HAP-1 (cell line): ENCODE measurements at regions not wholly inside any gene's neighbourhood (a gene's known extent, or its start where the extent isn't known, plus 50 kb on each side); places are given as distances from the start of the nearest gene placed in this dataset.
"Not testable (repeated sequence)": the region's sequence is repeated elsewhere in the genome, so short reads cannot be mapped to it uniquely, and the experiment has no call there.

ENCODE experiments used
- DNase-seq, 2 experiments: peaks; one replicate each; pipeline ENCODE4 v3.0.0-alpha.2; 2016 to 2020; ENCODE audit warnings: low spot score in 2 of 2
- H3K27me3 ChIP-seq: fragments of 250-450 bp; sonication (Bioruptor Pico); 2 replicates; pipeline ENCODE4 v1.5.1; 2020; ENCODE audit warnings: low read depth, mild to moderate bottlenecking, moderate library complexity
- H3K36me3 ChIP-seq: fragments of 250-450 bp; sonication (Bioruptor Pico); replicated peaks from 2 replicates; pipeline ENCODE4 v1.5.1; 2020; ENCODE audit warnings: mild to moderate bottlenecking
- H3K4me1 ChIP-seq: fragments of 250-450 bp; sonication (Bioruptor Pico); 2 replicates; pipeline ENCODE4 v1.5.1; 2020; ENCODE audit warnings: mild to moderate bottlenecking
- H3K4me3 ChIP-seq: fragments of 250-450 bp; sonication (Bioruptor Pico); 2 replicates; pipeline ENCODE4 v1.5.1; 2020; ENCODE audit warnings: mild to moderate bottlenecking, moderate library complexity
- H3K9me3 ChIP-seq: fragments of 250-450 bp; sonication (Bioruptor Pico); 2 replicates; pipeline ENCODE4 v1.5.1; 2020; ENCODE audit warnings: mild to moderate bottlenecking, moderate library complexity
- in situ Hi-C: fragments of 300-500 bp; cut with MboI; formaldehyde crosslinking; loops from 3 replicates; pipeline ENCODE4 v1.14.3; 2020; ENCODE audit warnings: low sequenced_read_pairs, inconsistent platforms, mixed read lengths

DNA sequence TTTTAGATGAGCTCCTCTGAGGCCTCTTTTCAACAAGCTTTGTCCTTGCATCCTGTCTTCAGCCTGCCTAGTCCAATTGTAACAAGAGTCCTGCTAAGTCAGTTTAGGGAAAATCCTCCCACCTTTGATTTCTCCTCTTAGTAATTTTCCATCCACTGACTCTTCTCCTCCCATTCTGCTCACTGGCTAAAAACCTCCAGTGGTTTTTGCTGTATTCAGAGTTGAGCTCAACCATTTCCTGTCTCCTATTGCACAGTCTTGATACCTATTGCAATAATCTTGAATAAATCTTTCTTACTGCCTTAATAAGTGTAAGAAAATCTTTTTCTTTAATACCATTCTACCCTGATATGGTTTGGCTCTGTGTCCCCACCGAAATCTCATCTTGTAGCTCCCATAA is 117.8 kb upstream of the ENPP6 start:
- no peaks in the 10 kb centered on the region for H3K4me1 ChIP-seq

DNA sequence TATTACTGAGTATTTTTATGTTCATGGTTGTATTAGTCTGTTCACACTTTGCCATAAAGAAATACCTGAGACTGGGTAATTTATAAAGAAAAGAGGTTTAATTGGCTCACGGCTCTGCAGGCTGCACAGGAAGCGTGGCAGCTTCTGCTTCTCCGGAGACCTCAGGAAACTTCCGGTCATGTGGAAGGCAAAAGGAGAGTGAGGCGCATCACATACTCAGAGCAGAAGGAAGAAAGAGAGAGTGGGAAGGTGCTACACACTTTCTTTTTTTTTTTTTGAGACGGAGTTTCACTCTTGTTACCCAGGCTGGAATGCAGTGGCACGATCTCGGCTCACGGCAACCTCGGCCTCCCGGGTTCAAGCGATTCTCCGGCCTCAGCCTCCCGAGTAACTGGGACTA is 115.8 kb upstream of the ENPP6 start:
- H3K27me3 ChIP-seq, DNase-seq, H3K4me3 ChIP-seq, in situ Hi-C loops, H3K9me3 ChIP-seq, H3K36me3 ChIP-seq, H3K4me1 ChIP-seq: not testable (repeated sequence)

More for the DNA sequence above, 117.8 kb upstream of the ENPP6 start:
- H3K4me3 ChIP-seq: no peak overlapping the region
- DNase-seq: no peak
- H3K27me3 ChIP-seq: no peaks in the 10 kb centered on the region
- peaks cover 3% of the 10 kb centered on the region; the same call in 1 of the 2 replicates for H3K9me3 ChIP-seq
- H3K36me3 ChIP-seq: no peaks in the 10 kb centered on the region
- in situ Hi-C loops: no loop called here

DNA sequence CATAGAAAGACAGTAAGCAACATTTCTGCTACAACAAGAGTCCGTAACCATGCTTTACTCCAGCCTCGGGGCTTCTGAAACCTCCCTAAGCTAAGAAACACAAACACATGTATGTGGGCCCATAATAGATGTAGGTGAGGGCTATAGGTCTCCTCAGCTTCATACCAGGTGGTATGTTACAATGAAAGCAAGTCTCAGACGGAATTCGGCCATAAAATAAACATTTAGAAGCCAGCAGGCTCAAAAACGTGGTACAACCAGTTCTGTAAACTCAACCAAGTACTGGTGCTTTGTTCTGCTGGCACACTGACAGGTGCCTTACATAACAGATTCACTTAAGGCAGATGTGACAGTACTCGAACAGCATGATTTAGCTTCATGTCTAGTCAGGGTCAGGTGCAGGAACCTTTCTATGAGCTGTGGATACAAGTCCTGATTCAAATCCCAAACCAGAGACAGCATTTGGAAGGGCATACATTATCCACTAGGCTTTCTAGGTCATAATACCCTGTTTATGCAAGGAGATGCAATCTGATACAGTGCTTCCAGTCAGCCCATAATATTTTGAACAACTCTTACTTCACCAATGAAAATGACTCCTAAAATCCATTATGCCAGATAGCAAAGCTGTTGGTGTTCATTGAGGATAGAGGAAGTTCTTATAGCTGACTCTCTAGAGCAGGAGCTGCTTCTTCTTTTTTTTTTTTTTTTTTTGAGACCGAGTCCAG is 113.8 kb upstream of the ENPP6 start:
- Histone ChIP-seq H3K27me3 (no peaks in the 10 kb centered on the region), H3K4me3 (no peak overlapping the region), H3K9me3 (no peaks in the 10 kb centered on the region), H3K4me1 (no peaks in the 10 kb centered on the region), H3K36me3 (no peaks in the 10 kb centered on the region)
- no peak for DNase-seq
- in situ Hi-C loops: no loop called here

DNA sequence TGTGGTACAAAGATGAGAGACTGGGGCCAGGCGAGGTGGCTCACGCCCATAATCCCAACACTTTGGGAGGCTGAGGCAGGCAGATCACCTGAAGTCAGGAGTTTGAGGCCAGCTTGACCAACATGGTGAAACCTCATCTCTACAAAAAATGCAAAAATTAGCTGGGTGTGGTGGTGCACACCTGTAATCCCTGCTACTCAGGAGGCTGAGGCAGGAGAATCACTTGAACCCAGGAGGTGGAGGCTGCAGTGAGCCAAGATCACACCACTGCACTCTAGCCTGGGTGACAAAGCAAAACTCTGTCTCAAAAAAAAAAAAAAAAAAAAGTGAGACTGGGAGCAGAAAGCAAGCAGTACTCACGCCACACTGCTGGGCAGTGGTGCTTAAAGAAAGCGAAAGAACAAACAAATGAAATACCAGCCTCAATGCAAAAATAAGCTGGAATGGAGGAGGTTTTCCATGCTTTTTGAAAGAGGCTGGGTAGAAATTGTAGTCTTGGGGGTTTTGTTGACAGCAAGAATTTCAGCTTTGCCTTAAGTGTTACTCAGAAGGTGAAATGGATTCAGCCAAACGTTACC is 112.9 kb upstream of the ENPP6 start:
- H3K4me1 ChIP-seq, H3K9me3 ChIP-seq, H3K36me3 ChIP-seq, H3K27me3 ChIP-seq, DNase-seq, in situ Hi-C loops, H3K4me3 ChIP-seq: not testable (repeated sequence)

DNA sequence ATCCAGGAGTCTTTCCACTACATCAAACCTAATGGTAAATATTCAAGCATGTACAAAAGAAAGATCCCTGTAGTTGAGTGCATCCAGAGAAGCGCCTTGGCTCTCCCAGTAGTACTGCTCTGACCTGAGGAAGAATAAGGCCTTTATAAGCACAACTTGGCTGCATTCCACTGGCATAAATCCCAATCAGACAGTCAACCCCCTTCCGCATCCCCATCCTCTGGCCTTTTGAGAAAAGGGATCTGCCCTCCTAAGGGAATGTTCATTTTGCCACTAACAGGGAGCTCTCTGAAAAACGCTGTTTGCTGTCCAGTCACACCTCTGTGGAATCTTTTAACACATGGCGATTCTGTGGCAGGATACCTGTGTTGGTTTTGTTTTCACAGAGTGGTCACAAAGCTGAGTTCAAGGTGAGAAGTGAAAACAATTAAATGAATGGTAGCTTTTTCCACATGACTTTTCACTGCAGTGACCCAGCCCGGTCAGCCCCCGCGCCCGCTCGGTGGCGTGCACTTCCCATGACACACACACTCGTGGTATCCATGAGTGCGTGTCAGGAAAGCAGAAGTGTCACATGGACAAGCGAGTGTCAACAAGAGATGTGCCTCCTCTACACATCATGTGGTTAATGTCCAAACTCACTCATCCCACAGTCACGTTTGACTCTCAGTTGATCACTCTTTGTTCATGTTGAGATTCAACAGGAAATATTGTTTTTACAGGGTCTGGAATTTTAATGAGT is 112.2 kb upstream of the ENPP6 start:
- no peak overlapping the region for H3K4me3 ChIP-seq
- H3K4me1 ChIP-seq: no peaks in the 10 kb centered on the region
- in situ Hi-C loops: no loop called here
- H3K36me3 ChIP-seq: no peaks in the 10 kb centered on the region
- H3K27me3 ChIP-seq: no peaks in the 10 kb centered on the region
- DNase-seq: no peak
- H3K9me3 ChIP-seq: no peaks in the 10 kb centered on the region

DNA sequence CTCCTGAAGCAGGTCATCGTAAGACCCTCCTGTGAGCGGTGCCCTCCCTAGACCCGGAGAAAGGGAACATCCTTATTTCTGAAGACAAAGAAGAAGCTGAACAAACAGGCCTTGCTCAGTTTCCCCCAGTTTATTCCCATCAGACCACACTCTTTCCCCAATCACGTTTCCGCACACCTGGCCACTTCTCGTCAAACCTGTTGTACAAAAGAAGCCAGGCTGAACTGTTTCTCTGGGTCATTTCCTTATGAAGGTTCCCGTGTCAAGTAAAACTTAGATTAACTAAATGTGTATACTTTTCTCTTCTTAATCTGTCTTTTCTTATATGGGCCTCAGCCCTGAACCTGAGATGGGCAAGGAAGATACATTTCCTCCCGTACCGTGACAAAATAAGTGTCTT is 111.6 kb upstream of the ENPP6 start:
- no peaks in the 10 kb centered on the region for H3K27me3 ChIP-seq
- no peaks in the 10 kb centered on the region for H3K36me3 ChIP-seq
- no peak overlapping the region for H3K4me3 ChIP-seq
- no peak for DNase-seq
- no peaks in the 10 kb centered on the region for H3K4me1 ChIP-seq
- H3K9me3 ChIP-seq: no peaks in the 10 kb centered on the region
- in situ Hi-C loops: no loop called here

DNA sequence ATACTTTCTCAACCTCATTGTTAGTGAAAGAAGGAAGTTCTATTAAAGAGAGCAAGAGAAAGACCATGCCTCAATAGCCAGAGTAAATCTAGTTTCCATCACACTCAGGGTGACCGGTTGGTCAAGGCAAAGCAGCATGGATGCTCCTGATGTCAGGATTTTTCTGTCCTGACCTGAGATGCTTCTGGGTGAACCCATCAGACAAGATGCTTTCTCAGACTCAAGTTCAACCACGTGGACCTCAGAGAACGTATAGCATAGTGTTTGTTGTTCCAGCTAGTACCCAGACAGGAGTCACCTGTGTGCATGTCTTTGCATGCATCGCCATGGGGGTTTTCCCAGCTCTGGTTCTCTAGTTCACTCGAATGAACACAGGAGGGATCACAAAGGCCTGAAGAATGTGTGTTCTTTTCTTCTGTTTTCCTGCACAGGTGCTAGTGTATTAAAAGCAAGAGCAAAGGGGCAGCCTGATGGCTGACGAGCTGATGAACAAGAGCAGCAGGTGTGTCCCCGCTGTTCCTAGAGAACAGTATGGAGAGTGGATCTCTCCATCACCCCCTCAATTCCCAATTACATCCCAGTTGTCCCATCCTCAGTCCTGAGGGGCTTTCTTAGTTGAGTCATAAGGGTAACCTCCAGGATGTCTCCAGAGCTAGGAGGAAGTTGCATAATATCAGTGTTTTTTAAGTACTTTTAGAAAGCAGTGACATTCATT is 110.5 kb upstream of the ENPP6 start:
- Histone ChIP-seq H3K36me3 (no peaks in the 10 kb centered on the region), H3K9me3 (no peaks in the 10 kb centered on the region), H3K27me3 (no peaks in the 10 kb centered on the region), H3K4me3 (no peak overlapping the region), H3K4me1 (no peaks in the 10 kb centered on the region)
- in situ Hi-C loops: no loop called here
- DNase-seq: no peak

DNA sequence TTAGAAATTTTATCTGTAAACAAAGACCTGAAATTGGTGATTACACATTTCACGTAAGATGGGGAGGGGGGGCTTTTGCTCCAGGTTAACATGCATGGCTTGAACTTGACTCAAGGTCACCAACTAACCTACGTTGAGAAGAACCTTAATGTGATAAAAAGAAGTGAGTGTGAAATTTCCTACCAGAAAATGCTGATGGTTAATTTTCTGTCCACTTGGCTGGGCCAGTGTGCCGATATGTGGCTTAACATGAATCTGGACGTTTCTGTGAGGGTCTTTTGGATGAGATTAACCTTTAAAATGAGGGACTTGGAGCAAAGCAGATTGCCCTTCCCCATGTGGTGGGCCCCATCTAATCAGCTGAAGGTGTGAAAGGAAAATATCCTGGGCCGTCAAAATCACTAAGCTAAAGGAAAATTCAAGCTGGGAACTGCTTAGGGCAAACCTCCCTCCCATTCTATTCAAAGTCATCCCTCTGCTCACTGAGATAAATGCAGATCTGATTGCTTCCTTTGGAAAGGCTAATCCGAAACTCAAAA is 107.3 kb upstream of the ENPP6 start:
- no peak for DNase-seq
- H3K4me1 ChIP-seq: no peaks in the 10 kb centered on the region
- H3K4me3 ChIP-seq: no peak overlapping the region
- no peaks in the 10 kb centered on the region for H3K27me3 ChIP-seq
- in situ Hi-C loops: no loop called here
- H3K9me3 ChIP-seq: no peaks in the 10 kb centered on the region
- no peaks in the 10 kb centered on the region for H3K36me3 ChIP-seq

DNA sequence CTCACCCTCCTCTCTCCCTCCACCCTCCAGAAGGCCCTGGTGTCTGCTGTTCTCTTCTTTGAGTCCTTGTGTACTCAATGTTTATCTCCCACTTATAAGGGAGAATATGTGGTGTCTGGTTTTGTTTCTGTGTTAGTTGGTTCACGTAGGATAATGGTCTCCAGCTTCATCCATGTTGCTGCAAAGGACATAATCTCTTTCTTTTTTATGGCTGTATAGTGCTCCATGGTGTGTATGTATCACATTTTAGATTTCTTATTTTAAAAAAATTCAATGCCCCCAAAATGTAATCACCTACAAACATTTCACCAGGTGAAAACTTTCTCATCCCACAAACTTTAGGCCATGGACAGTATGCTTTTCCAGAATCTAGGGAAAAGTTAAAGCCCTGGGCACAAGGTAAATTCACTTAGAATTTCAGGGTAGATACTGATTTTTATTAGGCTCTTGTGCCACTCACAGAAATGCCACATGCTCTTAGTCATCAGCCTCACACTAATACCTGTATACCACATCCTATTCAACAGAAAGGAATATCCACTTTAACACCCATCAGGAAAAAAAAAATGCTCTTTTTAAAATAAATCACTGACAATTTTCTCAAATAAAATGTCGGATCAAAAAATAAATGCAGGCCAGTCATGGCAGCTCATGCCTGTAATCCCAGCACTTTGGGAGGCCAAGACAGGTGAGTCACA is 104.8 kb upstream of the ENPP6 start:
- no peaks in the 10 kb centered on the region for H3K36me3 ChIP-seq
- H3K27me3 ChIP-seq: no peaks in the 10 kb centered on the region
- in situ Hi-C loops: no loop called here
- H3K9me3 ChIP-seq: no peaks in the 10 kb centered on the region
- H3K4me1 ChIP-seq: no peaks in the 10 kb centered on the region
- no peak overlapping the region for H3K4me3 ChIP-seq
- no peak for DNase-seq

DNA sequence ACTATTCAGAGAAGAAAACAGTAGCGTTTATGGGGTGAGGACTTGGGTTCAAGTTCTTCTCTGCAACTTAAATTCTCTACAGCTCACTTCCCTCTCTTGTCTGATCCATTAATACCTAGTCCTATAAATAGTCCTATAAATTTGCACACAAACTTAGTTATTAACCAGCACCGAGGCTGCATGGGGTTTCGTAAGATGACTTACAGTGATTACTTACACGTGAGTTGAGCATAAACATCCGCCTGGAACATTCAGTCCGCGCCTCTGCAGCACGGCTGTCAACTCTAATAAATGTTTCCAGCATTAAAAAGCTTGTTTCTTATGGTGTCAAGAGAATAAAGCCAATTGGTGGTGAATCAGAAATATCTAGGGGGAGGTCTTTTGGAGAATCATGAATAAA is 103.0 kb upstream of the ENPP6 start:
- no peak overlapping the region for H3K4me3 ChIP-seq
- no peaks in the 10 kb centered on the region for H3K36me3 ChIP-seq
- H3K27me3 ChIP-seq: no peaks in the 10 kb centered on the region
- H3K4me1 ChIP-seq: no peaks in the 10 kb centered on the region
- in situ Hi-C loops: no loop called here
- H3K9me3 ChIP-seq: no peaks in the 10 kb centered on the region
- DNase-seq: no peak

DNA sequence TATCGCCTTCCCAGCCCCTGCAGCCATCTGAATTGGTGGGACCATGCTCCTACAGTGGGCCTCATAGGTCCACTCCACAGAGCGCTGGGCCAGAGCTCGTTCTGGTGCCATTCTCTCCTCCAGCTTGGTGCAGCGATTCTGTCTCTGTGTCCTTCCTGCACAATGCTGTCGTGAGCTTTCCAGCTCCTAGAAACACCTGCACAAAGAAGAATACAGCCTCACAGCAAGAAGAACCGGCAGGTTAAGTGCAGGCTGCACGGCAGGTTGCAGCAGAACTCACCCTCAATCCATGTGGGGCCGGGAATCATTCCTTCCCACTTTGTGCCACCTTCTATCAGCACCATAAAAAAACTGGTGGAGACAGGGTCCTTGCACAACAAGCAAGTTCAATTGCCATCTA is 101.2 kb upstream of the ENPP6 start:
- no peaks in the 10 kb centered on the region for H3K4me1 ChIP-seq
- no peak for DNase-seq
- no peaks in the 10 kb centered on the region for H3K9me3 ChIP-seq
- in situ Hi-C loops: no loop called here
- H3K36me3 ChIP-seq: no peaks in the 10 kb centered on the region
- H3K27me3 ChIP-seq: no peaks in the 10 kb centered on the region
- no peak overlapping the region for H3K4me3 ChIP-seq

DNA sequence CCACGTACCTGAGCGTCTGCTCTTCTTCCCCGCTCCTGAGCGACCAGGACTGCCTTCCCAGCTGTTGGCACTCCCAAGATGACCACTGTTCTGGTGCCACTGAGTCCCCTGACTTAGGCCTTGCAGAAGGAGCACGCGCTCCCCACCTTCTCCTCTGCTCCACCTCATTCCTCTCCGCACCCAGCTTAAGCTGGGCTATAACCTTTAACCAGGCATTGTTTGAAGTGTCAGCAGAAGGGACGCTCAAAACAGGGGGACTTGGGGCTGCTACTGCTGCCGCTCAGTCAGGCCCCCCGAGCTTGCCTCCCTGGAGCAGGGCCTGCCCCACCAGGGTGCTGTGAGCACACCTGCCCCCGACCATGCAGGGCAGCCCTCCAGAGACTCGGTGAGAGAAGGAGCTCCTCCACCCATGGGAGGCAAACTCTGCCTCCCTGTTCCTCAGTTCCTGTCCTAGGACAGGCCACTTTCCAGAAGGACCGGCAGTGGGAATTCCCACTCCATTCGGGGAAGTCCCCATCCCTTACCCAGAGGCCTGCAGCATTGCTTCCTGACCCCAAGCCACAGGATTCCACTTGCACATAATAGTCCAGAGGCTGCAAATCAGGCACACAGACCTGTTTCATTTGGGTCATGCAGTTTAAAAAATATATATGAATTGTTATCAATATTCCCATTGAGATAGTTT is 99.7 kb upstream of the ENPP6 start:
- H3K4me1 ChIP-seq: no peaks in the 10 kb centered on the region
- no peak for DNase-seq

DNA sequence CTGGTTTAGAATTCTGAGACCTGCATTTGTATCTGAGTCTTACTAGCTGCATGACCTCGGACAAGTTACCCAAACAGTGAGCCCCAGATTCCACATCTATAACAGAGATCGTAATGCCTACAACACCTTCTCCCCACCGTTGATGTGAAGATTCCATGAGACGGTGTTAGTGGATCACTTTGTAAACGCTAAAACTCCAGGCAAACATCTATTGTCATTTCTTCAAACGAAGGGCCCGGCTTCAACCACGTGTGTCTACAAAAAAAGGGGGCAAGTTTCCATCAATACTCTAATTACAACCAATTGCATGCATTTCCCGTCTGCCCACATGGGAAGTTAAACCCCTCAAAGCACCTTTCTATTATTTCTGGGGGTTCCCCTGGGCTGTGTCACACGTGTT is 99.1 kb upstream of the ENPP6 start:
- Histone ChIP-seq H3K4me3 (no peak overlapping the region), H3K4me1 (no peaks in the 10 kb centered on the region), H3K27me3 (no peaks in the 10 kb centered on the region), H3K36me3 (no peaks in the 10 kb centered on the region), H3K9me3 (no peaks in the 10 kb centered on the region)
- in situ Hi-C loops: no loop called here
- no peak for DNase-seq

More for the DNA sequence above, 99.7 kb upstream of the ENPP6 start:
- in situ Hi-C loops: no loop called here
- Histone ChIP-seq H3K9me3 (no peaks in the 10 kb centered on the region), H3K4me3 (no peak overlapping the region), H3K27me3 (no peaks in the 10 kb centered on the region), H3K36me3 (no peaks in the 10 kb centered on the region)
